GM12874 (cell line): ENCODE measurements at regions not wholly inside any gene's neighbourhood (a gene's known extent, or its start where the extent isn't known, plus 50 kb on each side); places are given as distances from the start of the nearest gene placed in this dataset.

ENCODE experiments used
- CTCF ChIP-seq: IDR thresholded peaks from 2 replicates; pipeline ENCODE4 v1.5.1; 2011; ENCODE audit warnings: low read depth, mild to moderate bottlenecking, control low read depth, low read length, moderate library complexity; ENCODE audit not compliant: insufficient read depth

DNA sequence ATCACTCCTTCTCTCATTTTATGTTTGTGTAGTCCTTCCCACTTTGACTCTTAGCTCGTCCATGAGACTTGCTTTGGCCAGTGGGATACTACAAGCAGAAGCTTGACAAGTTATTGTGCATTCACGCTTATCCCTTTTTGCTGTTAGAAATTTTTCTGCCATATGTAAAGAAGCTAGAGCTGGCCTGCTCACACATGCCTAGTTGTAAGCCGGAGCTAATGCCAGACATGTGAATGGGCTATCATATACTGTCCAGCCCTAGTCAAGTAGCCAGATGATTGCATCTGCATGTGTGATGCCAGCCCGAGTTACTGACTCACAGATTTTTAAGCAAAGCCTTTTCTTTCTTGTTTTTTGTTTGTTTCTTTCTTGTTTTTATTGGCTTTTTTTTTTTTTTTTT lies 460.7 kb downstream of the TDRD3 start:
- TF ChIP-seq CTCF, result no peak

DNA sequence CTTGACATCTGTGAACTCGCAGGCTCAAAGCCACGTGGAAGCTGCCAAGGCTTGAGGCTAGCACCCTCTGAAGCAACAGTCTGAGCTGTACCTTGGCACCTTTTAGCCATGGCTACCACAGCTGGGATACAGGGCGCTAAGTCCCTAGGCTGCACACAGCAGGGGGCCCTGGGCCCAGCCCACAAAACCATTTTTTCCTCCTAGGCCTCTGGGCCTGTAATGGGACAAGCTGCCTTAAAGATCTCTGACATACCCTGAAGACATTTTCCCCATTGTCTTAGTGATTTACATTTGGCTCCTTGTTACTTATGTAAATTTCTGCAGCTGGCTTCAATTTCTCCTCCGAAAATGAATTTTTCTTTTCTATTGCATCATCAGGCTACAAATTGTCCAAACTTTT lies 455.9 kb downstream of the TDRD3 start:
- no peak for TF ChIP-seq CTCF

GRCh38 chr13:60851378-60851777 lies 454.4 kb downstream of the TDRD3 start:
- TF ChIP-seq CTCF, result no peak

DNA sequence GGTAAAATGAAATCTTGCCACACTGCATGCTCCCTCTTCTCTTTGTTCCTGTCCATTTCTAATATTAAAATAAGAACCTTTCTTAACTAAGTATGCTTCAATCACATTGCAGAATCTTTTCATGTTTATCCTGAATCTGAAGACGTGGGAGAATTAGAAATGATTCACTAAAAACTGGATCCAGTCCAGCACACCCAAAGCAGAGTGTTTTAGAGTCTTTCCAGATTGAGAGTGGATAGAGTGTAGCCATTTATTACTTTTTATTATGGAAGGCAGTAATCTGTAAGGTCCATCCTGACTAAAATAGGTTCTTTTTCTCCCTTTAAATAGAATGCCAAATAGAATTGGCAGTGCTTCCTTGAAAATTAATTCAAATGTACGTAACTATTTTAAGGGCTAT lies 453.5 kb downstream of the TDRD3 start:
- TF ChIP-seq CTCF, result no peak

DNA sequence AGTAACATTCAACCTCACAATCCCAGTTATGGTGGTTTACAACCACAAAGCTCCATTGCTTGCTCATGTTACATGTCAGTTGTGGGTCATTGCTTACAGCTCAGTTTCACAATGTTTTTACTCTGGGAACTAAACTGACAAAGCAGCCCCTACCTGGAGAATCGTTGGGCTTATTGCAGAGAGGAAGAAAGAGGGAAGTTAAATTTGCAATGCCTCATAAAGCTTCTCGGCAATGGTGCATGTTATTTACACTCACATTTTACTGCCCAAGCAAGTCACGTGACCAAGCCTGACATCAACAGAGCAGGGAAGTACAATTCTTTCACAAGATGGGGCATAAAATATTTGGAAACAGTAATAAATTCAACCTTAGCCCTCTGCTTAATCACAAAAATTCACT lies 441.6 kb downstream of the TDRD3 start:
- TF ChIP-seq CTCF, result no peak

DNA sequence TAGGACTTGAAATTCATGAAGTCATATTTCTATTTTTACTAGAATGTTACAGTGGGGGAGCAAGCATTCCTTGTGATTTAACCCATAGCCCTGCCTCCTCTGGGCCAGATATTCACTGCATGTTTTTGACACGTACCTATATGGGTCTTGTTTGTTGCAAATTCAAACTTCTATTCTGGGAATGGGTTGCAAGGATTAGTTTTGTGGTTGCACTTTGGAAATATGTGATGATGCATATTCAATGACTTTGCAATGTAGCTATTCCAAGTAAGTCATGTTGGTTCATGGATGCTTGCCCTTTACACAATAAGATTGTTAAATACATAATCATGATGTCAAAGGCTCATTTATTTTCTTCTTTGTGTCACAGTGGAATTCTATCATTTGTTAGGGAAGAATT lies 440.8 kb downstream of the TDRD3 start:
- no peak for TF ChIP-seq CTCF

- no peak for TF ChIP-seq CTCF
These were observed 439.8 kb downstream of the TDRD3 start for GRCh38 chr13:60836821-60837220.

- no peak for TF ChIP-seq CTCF
These were observed 414.6 kb downstream of the TDRD3 start for GRCh38 chr13:60811581-60811980.
